ENCODE measurements at regions not wholly inside any gene's neighbourhood (a gene's known extent, or its start where the extent isn't known, plus 50 kb on each side); places are given as distances from the start of the nearest gene placed in this dataset.

DNA sequence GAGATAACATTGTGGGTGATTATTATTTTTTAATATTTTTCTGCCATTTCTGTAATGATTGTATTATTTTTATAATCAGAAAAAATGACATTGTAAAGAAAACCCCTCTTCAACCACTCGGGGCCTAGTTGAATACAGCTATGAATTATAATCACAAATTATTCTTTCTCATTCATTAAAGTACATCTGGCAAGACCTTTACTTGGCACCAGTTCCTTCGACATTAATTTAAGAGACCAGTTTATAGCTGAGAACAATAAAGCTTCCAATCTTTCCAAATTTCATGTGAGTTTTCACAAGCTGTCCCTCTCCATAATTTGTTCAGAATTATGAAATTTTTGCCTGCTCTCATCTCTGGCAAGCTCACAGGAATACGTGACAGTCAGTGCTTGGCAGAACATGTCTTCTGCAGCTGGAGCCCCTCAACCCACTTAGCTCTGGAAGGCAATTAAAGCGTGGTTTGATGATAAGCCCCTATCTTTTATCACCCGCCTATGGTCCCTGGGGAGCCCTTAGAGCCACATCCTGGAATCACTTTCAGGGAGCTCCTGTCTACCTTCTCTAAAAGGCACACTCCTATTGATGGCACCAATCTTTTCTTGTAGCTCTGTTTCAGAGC is 201.8 kb upstream of the PRNP start:
- TF ChIP-seq, protein P1, sequence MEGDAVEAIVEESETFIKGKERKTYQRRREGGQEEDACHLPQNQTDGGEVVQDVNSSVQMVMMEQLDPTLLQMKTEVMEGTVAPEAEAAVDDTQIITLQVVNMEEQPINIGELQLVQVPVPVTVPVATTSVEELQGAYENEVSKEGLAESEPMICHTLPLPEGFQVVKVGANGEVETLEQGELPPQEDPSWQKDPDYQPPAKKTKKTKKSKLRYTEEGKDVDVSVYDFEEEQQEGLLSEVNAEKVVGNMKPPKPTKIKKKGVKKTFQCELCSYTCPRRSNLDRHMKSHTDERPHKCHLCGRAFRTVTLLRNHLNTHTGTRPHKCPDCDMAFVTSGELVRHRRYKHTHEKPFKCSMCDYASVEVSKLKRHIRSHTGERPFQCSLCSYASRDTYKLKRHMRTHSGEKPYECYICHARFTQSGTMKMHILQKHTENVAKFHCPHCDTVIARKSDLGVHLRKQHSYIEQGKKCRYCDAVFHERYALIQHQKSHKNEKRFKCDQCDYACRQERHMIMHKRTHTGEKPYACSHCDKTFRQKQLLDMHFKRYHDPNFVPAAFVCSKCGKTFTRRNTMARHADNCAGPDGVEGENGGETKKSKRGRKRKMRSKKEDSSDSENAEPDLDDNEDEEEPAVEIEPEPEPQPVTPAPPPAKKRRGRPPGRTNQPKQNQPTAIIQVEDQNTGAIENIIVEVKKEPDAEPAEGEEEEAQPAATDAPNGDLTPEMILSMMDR (IDR thresholded peaks at IDR 0.05 in 4 of 5, conservative IDR thresholded peaks at IDR 0.05 in 1 of 5), result no peak
- TF ChIP-seq POLR2A (IDR thresholded peaks at IDR 0.05), result no peak

All from gastrocnemius medialis (tissue), 4 donors.